IMR-90 (cell line): ENCODE measurements at regions not wholly inside any gene's neighbourhood (a gene's known extent, or its start where the extent isn't known, plus 50 kb on each side); places are given as distances from the start of the nearest gene placed in this dataset.

Experiments used
- ATAC-seq: fragments of 200-7000 bp; cut with Tn5 transposase; 2 replicates; pipeline ENCODE4 v1.9.1; 2020; ENCODE audit warnings: low read depth, mild to moderate bottlenecking, moderate library complexity
- BruUV-seq: library from RNA; stranded (reverse); fragments of 400-500 nt; replicated peaks from 2 replicates; lab custom pipeline; 2021; lab: Mats Ljungman, UMichigan
- CTCF ChIA-PET: fragments of 300-600 bp; formaldehyde crosslinking; extraction: SDS; loops from one replicate; lab custom pipeline; 2021; ENCODE audit warnings: antibody characterized with exemption; lab: Yijun Ruan, JAX
- POLR2A ChIA-PET: fragments of 300-600 bp; sonication (Branson Sonifier 250); formaldehyde crosslinking; loops from one replicate; lab custom pipeline; 2022; ENCODE audit warnings: antibody characterized with exemption; ENCODE audit not compliant: unreplicated experiment; lab: Charles Lee
- DNase-seq: peaks from one replicate; pipeline ENCODE4 v3.0.0; 2013
- H2AFZ ChIP-seq: replicated peaks from 2 replicates; pipeline ENCODE3; 2013; ENCODE audit warnings: low read length, mild to moderate bottlenecking; ENCODE audit not compliant: poor library complexity
- H2AK5ac ChIP-seq: 2 replicates; pipeline ENCODE4 v1.6.1; 2013; ENCODE audit warnings: low read depth, low read length, inconsistent platforms
- H2AK9ac ChIP-seq: replicated peaks from 2 replicates; pipeline ENCODE3; 2013; ENCODE audit warnings: mild to moderate bottlenecking, low read depth, low read length, moderate library complexity; ENCODE audit not compliant: poor library complexity
- H2BK120ac ChIP-seq: 2 replicates; pipeline ENCODE4 v1.6.1; 2013; ENCODE audit warnings: low read depth, low read length, inconsistent platforms
- H2BK15ac ChIP-seq: 3 replicates; pipeline ENCODE4 v1.6.1; 2013; ENCODE audit warnings: low read depth, low read length, inconsistent platforms
- H2BK20ac ChIP-seq: 2 replicates; pipeline ENCODE4 v1.6.1; 2013; ENCODE audit warnings: low read depth, mild to moderate bottlenecking, inconsistent platforms, low read length, moderate library complexity
- H2BK5ac ChIP-seq: 2 replicates; pipeline ENCODE4 v1.6.1; 2013; ENCODE audit warnings: mild to moderate bottlenecking, low read depth, low read length, inconsistent platforms; ENCODE audit not compliant: poor library complexity, severe bottlenecking
- H3K14ac ChIP-seq: replicated peaks from 2 replicates; pipeline ENCODE4 v1.6.1; 2013; ENCODE audit warnings: low read depth, low read length, inconsistent platforms
- H3K18ac ChIP-seq: 2 replicates; pipeline ENCODE4 v1.6.1; 2013; ENCODE audit warnings: low read depth, low read length, control low read depth
- H3K23ac ChIP-seq: 2 replicates; pipeline ENCODE4 v1.6.1; 2013; ENCODE audit warnings: low read depth, low read length, inconsistent platforms
- H3K27ac ChIP-seq: 2 replicates; pipeline ENCODE4 v1.5.1; 2013; ENCODE audit warnings: mild to moderate bottlenecking, control low read depth, low read length; ENCODE audit not compliant: insufficient read depth
- H3K27me3 ChIP-seq: 2 replicates; pipeline ENCODE4 v1.6.1; 2013; ENCODE audit warnings: low read length; ENCODE audit not compliant: control insufficient read depth, insufficient read depth
- H3K36me3 ChIP-seq: 2 replicates; pipeline ENCODE4 v1.6.1; 2013; ENCODE audit warnings: low read length, mixed read lengths; ENCODE audit not compliant: control insufficient read depth, insufficient read depth
- H3K4ac ChIP-seq: 2 replicates; pipeline ENCODE4 v1.6.1; 2013; ENCODE audit warnings: low read depth, low read length, inconsistent platforms
- H3K4me1 ChIP-seq: 2 replicates; pipeline ENCODE4 v1.6.1; 2013; ENCODE audit warnings: low read length, mixed read lengths; ENCODE audit not compliant: control insufficient read depth, insufficient read depth
- H3K4me2 ChIP-seq: 2 replicates; pipeline ENCODE4 v1.6.1; 2013; ENCODE audit warnings: low read depth, mild to moderate bottlenecking, control low read depth, low read length, moderate library complexity
- H3K4me3 ChIP-seq: 2 replicates; pipeline ENCODE4 v1.5.1; 2013; ENCODE audit warnings: low read depth, mild to moderate bottlenecking, control low read depth, low read length, moderate library complexity; ENCODE audit not compliant: insufficient read depth
- H3K56ac ChIP-seq: 2 replicates; pipeline ENCODE4 v1.6.1; 2013; ENCODE audit warnings: low read length, inconsistent platforms; ENCODE audit not compliant: insufficient read depth; ENCODE audit errors: extremely low read depth
- H3K79me1 ChIP-seq, 2 experiments: 2 replicates each; pipeline ENCODE4 v1.6.1; 2013; ENCODE audit warnings: low read length in 2 of 2, inconsistent platforms in 1 of 2, low read depth in 1 of 2
- H3K9ac ChIP-seq: 2 replicates; pipeline ENCODE4 v1.6.1; 2013; ENCODE audit warnings: low read depth, low read length, control low read depth
- H3K9me1 ChIP-seq: 2 replicates; pipeline ENCODE4 v1.6.1; 2013; ENCODE audit warnings: low read length, inconsistent platforms; ENCODE audit not compliant: insufficient read depth
- H3K9me3 ChIP-seq: 2 replicates; pipeline ENCODE4 v1.6.1; 2013; ENCODE audit warnings: low read length; ENCODE audit not compliant: control insufficient read depth, insufficient read depth
- H4K20me1 ChIP-seq: 2 replicates; pipeline ENCODE4 v1.6.1; 2013; ENCODE audit warnings: low read length, inconsistent platforms; ENCODE audit not compliant: insufficient read depth
- H4K5ac ChIP-seq: 2 replicates; pipeline ENCODE4 v1.6.1; 2013; ENCODE audit warnings: mild to moderate bottlenecking, low read depth, low read length, control low read depth
- H4K8ac ChIP-seq, 2 experiments: 2 replicates each; pipeline ENCODE4 v1.6.1; 2013; ENCODE audit warnings: low read depth in 2 of 2, low read length in 2 of 2, control low read depth in 1 of 2, inconsistent platforms in 1 of 2
- H4K91ac ChIP-seq: 2 replicates; pipeline ENCODE4 v1.6.1; 2013; ENCODE audit warnings: low read depth, low read length, inconsistent platforms; ENCODE audit not compliant: insufficient read depth
- BHLHE40 ChIP-seq: fragments of 150-350 bp; IDR thresholded peaks from 2 replicates; pipeline ENCODE4 v1.6.1; 2016; ENCODE audit warnings: mild to moderate bottlenecking, low read depth, low read length
- FOS ChIP-seq: fragments of 150-350 bp; IDR thresholded peaks from 2 replicates; pipeline ENCODE4 v1.6.1; 2016; ENCODE audit warnings: low read depth, low read length
- NFE2L2 ChIP-seq: fragments of 150-350 bp; IDR thresholded peaks from 2 replicates; pipeline ENCODE4 v1.6.1; 2016; ENCODE audit warnings: low read depth, mild to moderate bottlenecking, low read length
- RAD21 ChIP-seq: IDR thresholded peaks from 2 replicates; pipeline ENCODE4 v1.6.1; 2012; ENCODE audit warnings: low read length, improper control_type of control experiment
- USF2 ChIP-seq: fragments of 150-350 bp; IDR thresholded peaks from 2 replicates; pipeline ENCODE4 v1.6.1; 2017; ENCODE audit warnings: mild to moderate bottlenecking, antibody characterized with exemption, low read length, low read depth
- WGBS, 2 experiments: methylation state at CpG; one replicate each; pipeline versions ENCODE4 v1.1.5 to v1.1.7; 2013; ENCODE audit warnings: missing lambda C conversion rate in 2 of 2; ENCODE audit not compliant: insufficient read length in 1 of 2; ENCODE audit errors: extremely low coverage in 2 of 2; 5-methylcytosine and 5-hydroxymethylcytosine counted together
- dilution Hi-C: fragments of 300-500 bp; cut with HindIII; formaldehyde crosslinking; loops from one replicate; pipeline ENCODE4 v1.14.3; 2018; ENCODE audit warnings: low sequenced_read_pairs; ENCODE audit not compliant: unreplicated experiment
- in situ Hi-C: fragments of 300-500 bp; cut with MboI; formaldehyde crosslinking; loops from 3 replicates; pipeline ENCODE4 v1.14.3; 2019; ENCODE audit warnings: low sequenced_read_pairs, inconsistent platforms, mixed read lengths
- intact Hi-C: fragments of 100-400 bp; cut with micrococcal nuclease; formaldehyde crosslinking; loops from 2 replicates; pipeline ENCODE4 v1.10.0; 2022

DNA sequence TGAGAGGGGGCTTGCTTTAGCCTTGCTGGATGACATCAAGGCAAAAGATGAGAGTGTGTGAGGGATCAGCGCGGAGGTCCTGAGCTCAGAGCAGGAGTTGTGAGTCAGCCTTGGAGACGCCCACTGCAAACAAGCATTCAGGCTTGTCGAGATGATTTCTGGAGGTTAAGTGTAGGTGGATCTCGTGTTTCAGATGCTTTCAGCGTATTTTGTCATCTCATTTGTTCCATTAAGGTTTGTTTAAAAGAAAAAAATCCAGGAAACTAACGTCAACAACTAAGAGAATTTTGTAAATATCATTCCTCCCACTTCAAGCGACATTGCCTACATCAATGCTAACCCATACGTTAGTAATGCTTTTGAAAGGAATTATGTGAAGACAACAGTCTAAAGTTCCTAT, 715.4 kb upstream of the NRP1 start:
- Histone ChIP-seq H3K56ac (no peak overlapping the region), H2BK5ac (no peak overlapping the region), H3K4ac (no peak overlapping the region), H4K20me1 (no peaks in the 10 kb centered on the region), H3K23ac (no peak overlapping the region), H3K4me3 (no peak overlapping the region), H3K36me3 (no peaks in the 10 kb centered on the region), H3K79me1 (no peaks in the 10 kb centered on the region), H3K4me1 (no peaks in the 10 kb centered on the region; the same call in 1 of the 2 replicates), H2AK5ac (no peak overlapping the region), H3K27me3 (peaks cover 7% of the 10 kb centered on the region), H3K4me2 (peak overlapping the region; percentile 12; the same call in 1 of the 2 replicates), H4K8ac (no peak overlapping the region), H3K9ac (no peak overlapping the region), H3K14ac (no peak overlapping the region), H2BK20ac (no peak overlapping the region), H4K91ac (no peak overlapping the region), H3K27ac (no peak overlapping the region), H2AFZ (no peak overlapping the region), H2AK9ac (no peak overlapping the region), H4K5ac (no peak overlapping the region), H2BK120ac (no peak overlapping the region), H2BK15ac (no peak overlapping the region), H3K9me3 (no peaks in the 10 kb centered on the region), H3K18ac (no peak overlapping the region), H3K9me1 (no peaks in the 10 kb centered on the region)
- in situ Hi-C loops = no loop called here
- no TSS peak for BruUV-seq
- 100% methylated on average over 2 of the region's 9 CpGs; no CpG with 5 or more reads in 1 of the 2 experiments for WGBS, 2 experiments
- peak; percentile 82 for DNase-seq
- CTCF ChIA-PET = no interaction called here
- intact Hi-C loops = no loop called here
- ATAC-seq = peak; percentile 93
- no peak for TF ChIP-seq NFE2L2
- peak; percentile 52; the same call in 1 of the 2 replicates for TF ChIP-seq BHLHE40
- TF ChIP-seq RAD21 = no peak
- no peak for TF ChIP-seq USF2
- TF ChIP-seq FOS = 0 out of 2 replicates have a peak, but pooled peaks have one; percentile 19
- POLR2A ChIA-PET = no interaction called here
- dilution Hi-C loops = no loop called here
